Pancreas (tissue), 10 donors: ENCODE measurements at regions not wholly inside any gene's neighbourhood (a gene's known extent, or its start where the extent isn't known, plus 50 kb on each side); places are given as distances from the start of the nearest gene placed in this dataset.

Experiments
- ATAC-seq, 4 donors: fragments of 200-7000 bp; cut with Tn5 transposase; one replicate each; pipeline versions ENCODE4 v1.8.0 to v1.9.1; 2020; ENCODE audit warnings: mild to moderate bottlenecking in 4 of 4, moderate library complexity in 4 of 4
- DNase-seq, 6 donors: peaks; one replicate each; pipeline ENCODE4 v3.0.0-alpha.2; 2020
- FAIRE-seq: peaks from 2 replicates; lab custom pipeline; 2012; peaks lifted over from hg19 to GRCh38; lab: Jason Lieb, UNC
- H3K27ac ChIP-seq, 4 donors: fragments of 200-600 bp; sonication (generic); 1 replicate in 3 of 4; 2 replicates in 1 of 4; pipeline versions ENCODE4 v1.5.0 to v1.8.0; 2020
- H3K27me3 ChIP-seq, 4 donors: fragments of 200-600 bp; one replicate each; pipeline ENCODE4 v1.8.0; 2021
- H3K36me3 ChIP-seq, 3 donors: fragments of 200-600 bp; sonication (generic) in 1 of 3; one replicate each; pipeline versions ENCODE4 v1.5.0 to v1.8.0; 2020 to 2021
- H3K4me1 ChIP-seq, 3 donors: fragments of 200-600 bp; one replicate each; pipeline ENCODE4 v1.8.0; 2021
- H3K4me3 ChIP-seq, 4 donors: fragments of 200-600 bp; sonication (generic) in 2 of 4; one replicate each; pipeline versions ENCODE4 v1.5.0 to v1.8.0; 2020 to 2021
- H3K9me3 ChIP-seq, 4 donors: fragments of 200-600 bp; one replicate each; pipeline ENCODE4 v1.8.0; 2021
- CTCF ChIP-seq, 4 donors: fragments of 200-600 bp; sonication (generic) in 3 of 4; IDR thresholded peaks; one replicate each; pipeline versions ENCODE4 v1.5.0 to v1.8.0; 2021; ENCODE audit warnings: antibody characterized with exemption in 4 of 4
- WGBS, 2 donors: extraction: QIAGEN DNeasy Blood & Tissue Kit; methylation state at CpG; one replicate each; pipeline ENCODE4 v1.1.7; 2013; 5-methylcytosine and 5-hydroxymethylcytosine counted together
- intact Hi-C, 3 donors: fragments of 100-400 bp; cut with DNase I; formaldehyde crosslinking; loops; one replicate each; pipeline versions ENCODE4 v1.11.1 to v1.14.2; 2022
- donor health status: healthy with polysubstance abuse.
- donor health status: DM: no; HTN: no; CAD: no; lungs with moderate emphysema.
- donor health status: DM: no; HTN: no; CAD: no.
- donor health status: control.
- donor health status: control.
- donor health status: Bipolar disorder and iron deficiency.
- donor health status: DM: yes; HTN: yes; CAD: no.
- donor health status: DM: no; HTN: no; CAD: no.
- donor health status: DM: no; HTN: no; CAD: no.
- donor health status: DM: yes; HTN: yes; CAD: no.

GRCh38 chr13:58926858-58927257, 1236.9 kb downstream of the DIAPH3 start:
- Histone ChIP-seq H3K36me3 (no peaks in the 10 kb centered on the region), H3K9me3 (no peaks in the 10 kb centered on the region), H3K27ac (no peak overlapping the region), H3K27me3 (no peaks in the 10 kb centered on the region), H3K4me1 (no peaks in the 10 kb centered on the region), H3K4me3 (no peak overlapping the region)
- FAIRE-seq (no peak), DNase-seq (no peak), ATAC-seq (no peak)
- intact Hi-C loops: no loop called here
- TF ChIP-seq CTCF (IDR thresholded peaks at IDR 0.05): no peak
- WGBS, 2 donors: 92 to 98% methylated on average over 3 of the region's 3 CpGs

- TF ChIP-seq CTCF (IDR thresholded peaks at IDR 0.05): no peak
- FAIRE-seq (no peak), ATAC-seq (no peak), DNase-seq (no peak)
- no peaks in the 10 kb centered on the region for H3K4me1 ChIP-seq
- no peak overlapping the region for H3K4me3 ChIP-seq
- H3K9me3 ChIP-seq: no peaks in the 10 kb centered on the region
- H3K27ac ChIP-seq: no peak overlapping the region
- H3K27me3 ChIP-seq: no peaks in the 10 kb centered on the region
- intact Hi-C loops: no loop called here
- no peaks in the 10 kb centered on the region for H3K36me3 ChIP-seq
Measured at GRCh38 chr13:58933475-58933874, 1230.3 kb downstream of the DIAPH3 start.

GRCh38 chr13:58935689-58936088, 1228.0 kb downstream of the DIAPH3 start:
- Histone ChIP-seq H3K4me1 (no peaks in the 10 kb centered on the region), H3K4me3 (no peak overlapping the region), H3K27me3 (no peaks in the 10 kb centered on the region), H3K9me3 (no peaks in the 10 kb centered on the region), H3K27ac (no peak overlapping the region), H3K36me3 (no peaks in the 10 kb centered on the region)
- 85 to 92% methylated on average over 5 of the region's 5 CpGs for WGBS, 2 donors
- ATAC-seq (no peak), FAIRE-seq (no peak), DNase-seq (peak in 1 of 6 donors; percentile 33)
- intact Hi-C loops: no loop called here
- TF ChIP-seq CTCF (IDR thresholded peaks at IDR 0.05): no peak

- intact Hi-C loops: no loop called here
- FAIRE-seq (no peak), ATAC-seq (no peak)
Measured at GRCh38 chr13:58946274-58946673, 1217.5 kb downstream of the DIAPH3 start.

GRCh38 chr13:58949646-58950045, 1214.1 kb downstream of the DIAPH3 start:
- Histone ChIP-seq H3K36me3 (no peaks in the 10 kb centered on the region), H3K4me1 (no peaks in the 10 kb centered on the region), H3K27me3 (no peaks in the 10 kb centered on the region), H3K9me3 (no peaks in the 10 kb centered on the region), H3K27ac (no peak overlapping the region), H3K4me3 (no peak overlapping the region)
- no peak for FAIRE-seq
- intact Hi-C loops: no loop called here
- no peak for DNase-seq
- WGBS, 2 donors: 84 to 89% methylated on average over 9 of the region's 9 CpGs
- TF ChIP-seq CTCF (IDR thresholded peaks at IDR 0.05): no peak
- ATAC-seq: no peak

More at GRCh38 chr13:58946274-58946673, 1217.5 kb downstream of the DIAPH3 start:
- Histone ChIP-seq H3K27ac (no peak overlapping the region), H3K27me3 (no peaks in the 10 kb centered on the region), H3K4me3 (no peak overlapping the region), H3K36me3 (no peaks in the 10 kb centered on the region), H3K4me1 (no peaks in the 10 kb centered on the region), H3K9me3 (no peaks in the 10 kb centered on the region)
- no peak for DNase-seq
- TF ChIP-seq CTCF (IDR thresholded peaks at IDR 0.05): no peak
- WGBS, 2 donors: 92 to 95% methylated on average over 1 of the region's 1 CpG
